Ishikawa (cell line): ENCODE measurements at regions not wholly inside any gene's neighbourhood (a gene's known extent, or its start where the extent isn't known, plus 50 kb on each side); places are given as distances from the start of the nearest gene placed in this dataset.

Source experiments
- CEBPB ChIP-seq: IDR thresholded peaks from 2 replicates; pipeline ENCODE4 v1.6.1; 2012
- CREB1 ChIP-seq: IDR thresholded peaks from 2 replicates; pipeline ENCODE4 v1.6.1; 2012; ENCODE audit warnings: low read depth
- EGR1 ChIP-seq: IDR thresholded peaks from 2 replicates; pipeline ENCODE4 v1.6.1; 2012
- EP300 ChIP-seq: IDR thresholded peaks from 2 replicates; pipeline ENCODE4 v1.6.1; 2012; ENCODE audit warnings: borderline replicate concordance
- FOXM1 ChIP-seq: IDR thresholded peaks from 2 replicates; pipeline ENCODE4 v1.6.1; 2012; ENCODE audit warnings: low read depth, borderline replicate concordance
- NFIC ChIP-seq: IDR thresholded peaks from 2 replicates; pipeline ENCODE4 v1.6.1; 2012
- RAD21 ChIP-seq: IDR thresholded peaks from 2 replicates; pipeline ENCODE4 v1.6.1; 2012; ENCODE audit warnings: low read depth
- TAF1 ChIP-seq: IDR thresholded peaks from 2 replicates; pipeline ENCODE4 v1.6.1; 2012; ENCODE audit warnings: low read depth, mild to moderate bottlenecking
- TCF12 ChIP-seq: IDR thresholded peaks from 2 replicates; pipeline ENCODE4 v1.6.1; 2012; ENCODE audit warnings: low read depth
- TEAD4 ChIP-seq: IDR thresholded peaks from 2 replicates; pipeline ENCODE4 v1.6.1; 2012
- YY1 ChIP-seq: IDR thresholded peaks from 2 replicates; pipeline ENCODE4 v1.6.1; 2012; ENCODE audit warnings: low read depth
- ZBTB7A ChIP-seq: IDR thresholded peaks from 2 replicates; pipeline ENCODE4 v1.6.1; 2012; ENCODE audit warnings: low read depth
- TF ChIP-seq, protein P1 (sequence below): IDR thresholded peaks from 2 replicates; pipeline ENCODE4 v1.6.1; 2012; ENCODE audit warnings: low read depth, mild to moderate bottlenecking
- TF ChIP-seq, protein P2 (sequence below): IDR thresholded peaks from 2 replicates; pipeline ENCODE4 v1.6.1; 2012
- TF ChIP-seq, protein P3 (sequence below): IDR thresholded peaks from 2 replicates; pipeline ENCODE4 v1.6.1; 2012

DNA sequence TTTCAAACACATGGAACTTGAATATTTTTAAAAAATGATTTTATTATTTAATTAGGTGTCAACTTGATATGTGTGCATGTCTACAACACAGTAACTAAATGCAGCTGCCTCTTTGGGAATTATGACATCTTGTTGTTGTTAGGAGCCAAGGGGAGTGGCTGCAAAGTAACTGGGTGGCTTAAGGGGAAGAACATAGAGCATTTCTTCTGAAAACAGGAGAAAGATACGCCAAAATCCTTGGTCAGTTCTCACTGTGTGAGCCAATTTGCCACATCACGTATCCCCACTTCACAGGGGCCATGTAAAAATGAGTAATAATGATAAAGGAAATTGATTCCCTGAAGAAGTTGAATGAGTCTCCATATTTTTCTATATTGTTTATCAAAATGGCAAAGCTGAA lies 309.8 kb upstream of the COL3A1 start:
- TF ChIP-seq CREB1 (no peak), TCF12 (no peak), CEBPB (no peak), TAF1 (no peak), ZBTB7A (no peak), EGR1 (no peak), YY1 (no peak), TEAD4 (no peak), NFIC (no peak), EP300 (no peak)
- TF ChIP-seq, protein P1, sequence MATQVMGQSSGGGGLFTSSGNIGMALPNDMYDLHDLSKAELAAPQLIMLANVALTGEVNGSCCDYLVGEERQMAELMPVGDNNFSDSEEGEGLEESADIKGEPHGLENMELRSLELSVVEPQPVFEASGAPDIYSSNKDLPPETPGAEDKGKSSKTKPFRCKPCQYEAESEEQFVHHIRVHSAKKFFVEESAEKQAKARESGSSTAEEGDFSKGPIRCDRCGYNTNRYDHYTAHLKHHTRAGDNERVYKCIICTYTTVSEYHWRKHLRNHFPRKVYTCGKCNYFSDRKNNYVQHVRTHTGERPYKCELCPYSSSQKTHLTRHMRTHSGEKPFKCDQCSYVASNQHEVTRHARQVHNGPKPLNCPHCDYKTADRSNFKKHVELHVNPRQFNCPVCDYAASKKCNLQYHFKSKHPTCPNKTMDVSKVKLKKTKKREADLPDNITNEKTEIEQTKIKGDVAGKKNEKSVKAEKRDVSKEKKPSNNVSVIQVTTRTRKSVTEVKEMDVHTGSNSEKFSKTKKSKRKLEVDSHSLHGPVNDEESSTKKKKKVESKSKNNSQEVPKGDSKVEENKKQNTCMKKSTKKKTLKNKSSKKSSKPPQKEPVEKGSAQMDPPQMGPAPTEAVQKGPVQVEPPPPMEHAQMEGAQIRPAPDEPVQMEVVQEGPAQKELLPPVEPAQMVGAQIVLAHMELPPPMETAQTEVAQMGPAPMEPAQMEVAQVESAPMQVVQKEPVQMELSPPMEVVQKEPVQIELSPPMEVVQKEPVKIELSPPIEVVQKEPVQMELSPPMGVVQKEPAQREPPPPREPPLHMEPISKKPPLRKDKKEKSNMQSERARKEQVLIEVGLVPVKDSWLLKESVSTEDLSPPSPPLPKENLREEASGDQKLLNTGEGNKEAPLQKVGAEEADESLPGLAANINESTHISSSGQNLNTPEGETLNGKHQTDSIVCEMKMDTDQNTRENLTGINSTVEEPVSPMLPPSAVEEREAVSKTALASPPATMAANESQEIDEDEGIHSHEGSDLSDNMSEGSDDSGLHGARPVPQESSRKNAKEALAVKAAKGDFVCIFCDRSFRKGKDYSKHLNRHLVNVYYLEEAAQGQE: no peak
- TF ChIP-seq, protein P2, sequence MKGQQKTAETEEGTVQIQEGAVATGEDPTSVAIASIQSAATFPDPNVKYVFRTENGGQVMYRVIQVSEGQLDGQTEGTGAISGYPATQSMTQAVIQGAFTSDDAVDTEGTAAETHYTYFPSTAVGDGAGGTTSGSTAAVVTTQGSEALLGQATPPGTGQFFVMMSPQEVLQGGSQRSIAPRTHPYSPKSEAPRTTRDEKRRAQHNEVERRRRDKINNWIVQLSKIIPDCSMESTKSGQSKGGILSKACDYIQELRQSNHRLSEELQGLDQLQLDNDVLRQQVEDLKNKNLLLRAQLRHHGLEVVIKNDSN: no peak
- TF ChIP-seq, protein P3, sequence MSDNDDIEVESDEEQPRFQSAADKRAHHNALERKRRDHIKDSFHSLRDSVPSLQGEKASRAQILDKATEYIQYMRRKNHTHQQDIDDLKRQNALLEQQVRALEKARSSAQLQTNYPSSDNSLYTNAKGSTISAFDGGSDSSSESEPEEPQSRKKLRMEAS: no peak

DNA sequence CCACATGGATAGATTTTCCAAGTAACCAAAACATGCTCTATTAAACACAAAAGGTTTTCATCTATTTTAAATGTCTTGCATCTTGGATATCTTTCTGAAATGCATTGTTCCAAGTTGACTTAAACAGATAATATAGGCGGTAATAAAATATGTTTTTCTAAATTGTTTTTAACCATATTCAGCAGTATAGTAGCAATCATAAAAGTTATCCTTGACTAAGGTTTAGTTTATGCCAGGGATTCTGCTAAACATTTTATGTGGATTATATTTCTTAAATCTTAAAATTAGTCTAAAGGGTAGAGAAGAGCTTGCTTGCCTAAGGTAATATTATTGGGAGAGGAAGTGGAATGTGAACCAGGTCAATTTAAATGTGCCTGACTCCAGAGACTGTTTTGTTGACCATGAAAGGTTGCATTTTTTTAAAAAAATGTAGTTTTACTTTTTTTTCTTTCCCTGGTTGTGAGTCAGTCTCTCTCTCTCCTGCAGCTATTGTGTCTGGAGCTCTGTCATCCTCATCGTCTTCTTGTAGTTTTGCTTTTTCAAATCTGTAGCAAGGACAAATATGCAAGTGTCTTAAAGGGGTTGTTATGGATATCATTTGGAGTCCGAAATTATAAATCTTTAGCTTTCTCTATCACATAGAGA lies 309.1 kb upstream of the COL3A1 start:
- TF ChIP-seq EP300: no peak
- TF ChIP-seq, protein P2: no peak

DNA sequence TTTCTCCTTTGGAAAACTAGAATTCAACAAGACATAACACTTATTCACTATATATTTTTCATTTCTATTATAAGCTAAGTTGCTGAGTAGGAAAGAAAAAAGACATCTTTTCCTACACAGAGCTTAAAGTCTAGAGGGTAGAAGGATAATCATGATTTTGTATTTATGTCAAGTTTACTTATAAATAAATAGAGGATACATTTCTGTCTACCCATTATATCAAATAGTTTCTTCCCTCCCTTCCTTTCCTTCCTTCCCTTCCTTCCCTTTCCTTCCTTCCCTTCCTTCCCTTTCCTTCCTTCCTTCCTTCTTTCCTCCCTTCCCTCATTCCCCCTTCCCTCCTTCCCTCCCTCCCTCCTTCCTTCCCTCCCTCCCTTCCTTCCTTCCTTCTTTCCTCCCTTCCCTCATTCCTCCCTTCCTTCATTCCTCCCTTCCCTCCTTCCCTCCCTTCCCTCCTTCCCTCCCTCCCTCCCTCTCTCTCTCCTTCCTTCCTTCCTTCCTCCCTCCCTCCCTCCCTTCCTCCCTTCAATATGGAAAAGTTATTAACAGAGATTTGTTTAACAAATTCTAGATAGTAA lies 308.4 kb upstream of the COL3A1 start:
- no peak for TF ChIP-seq NFIC
- TF ChIP-seq EGR1: no peak
- no peak for TF ChIP-seq RAD21
- TF ChIP-seq FOXM1: no peak
- TF ChIP-seq ZBTB7A: no peak
- no peak for TF ChIP-seq TCF12
- TF ChIP-seq EP300: no peak
- TF ChIP-seq, protein P1: no peak
- TF ChIP-seq, protein P3: no peak
- TF ChIP-seq, protein P2: no peak
- no peak for TF ChIP-seq TEAD4
- no peak for TF ChIP-seq CEBPB
- no peak for TF ChIP-seq TAF1
- TF ChIP-seq CREB1: no peak
- TF ChIP-seq YY1: no peak

DNA sequence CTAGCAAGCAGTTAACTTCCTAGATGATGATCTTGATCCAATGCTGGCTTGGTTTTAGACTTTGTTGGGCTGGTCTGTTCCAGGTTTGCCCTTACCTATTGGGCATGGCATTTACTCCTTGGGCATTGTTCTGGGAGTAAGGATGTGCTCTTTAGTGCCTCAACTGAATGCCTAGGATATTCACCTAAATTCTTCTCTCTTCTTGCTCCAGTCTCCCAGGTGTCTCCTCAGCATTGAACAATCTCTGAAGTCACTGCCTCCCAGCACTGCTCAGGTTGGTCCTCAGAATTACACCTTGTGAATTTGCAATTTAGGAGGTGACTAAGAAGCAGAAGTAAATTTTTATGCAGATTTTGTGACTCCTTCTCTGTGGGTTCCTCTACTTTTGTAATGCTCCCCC lies 307.7 kb upstream of the COL3A1 start:
- TF ChIP-seq RAD21: no peak
- TF ChIP-seq EP300: no peak
- TF ChIP-seq, protein P2: no peak
- no peak for TF ChIP-seq CEBPB
- TF ChIP-seq, protein P1: no peak
- no peak for TF ChIP-seq TCF12
- TF ChIP-seq TAF1: no peak
- TF ChIP-seq ZBTB7A: no peak
- TF ChIP-seq EGR1: no peak
- TF ChIP-seq FOXM1: no peak
- TF ChIP-seq CREB1: no peak
- no peak for TF ChIP-seq NFIC
- TF ChIP-seq, protein P3: no peak
- TF ChIP-seq YY1: no peak
- TF ChIP-seq TEAD4: no peak
